ENCODE measurements at regions not wholly inside any gene's neighbourhood (a gene's known extent, or its start where the extent isn't known, plus 50 kb on each side); places are given as distances from the start of the nearest gene placed in this dataset.
"Not testable (repeated sequence)": the region's sequence is repeated elsewhere in the genome, so short reads cannot be mapped to it uniquely, and the experiment has no call there.

DNA sequence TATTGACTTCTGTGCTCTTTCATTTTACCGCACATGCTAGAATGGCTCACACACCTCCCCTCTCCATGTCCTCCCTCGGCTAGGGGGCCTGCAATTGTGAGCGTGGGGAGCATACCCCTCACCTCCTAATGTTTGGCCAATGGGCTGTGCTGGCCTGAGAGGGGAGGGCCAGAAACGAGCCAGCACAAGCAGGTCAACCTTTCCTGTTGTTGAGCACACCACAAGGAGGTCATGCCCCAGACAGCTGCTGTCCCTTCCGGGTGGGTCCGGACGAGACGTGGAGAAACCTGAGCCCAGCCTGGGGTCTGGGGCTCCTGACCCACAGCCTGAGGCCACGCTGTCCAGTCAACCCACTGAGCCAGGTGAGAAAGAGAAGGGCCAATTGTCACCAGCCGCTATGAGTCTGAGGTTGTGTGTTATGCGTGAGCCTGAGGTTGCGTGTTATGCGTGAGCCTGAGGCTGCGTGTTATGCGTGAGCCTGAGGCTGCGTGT lies 77.4 kb downstream of the TTLL2 start:
- TF ChIP-seq, protein P1, sequence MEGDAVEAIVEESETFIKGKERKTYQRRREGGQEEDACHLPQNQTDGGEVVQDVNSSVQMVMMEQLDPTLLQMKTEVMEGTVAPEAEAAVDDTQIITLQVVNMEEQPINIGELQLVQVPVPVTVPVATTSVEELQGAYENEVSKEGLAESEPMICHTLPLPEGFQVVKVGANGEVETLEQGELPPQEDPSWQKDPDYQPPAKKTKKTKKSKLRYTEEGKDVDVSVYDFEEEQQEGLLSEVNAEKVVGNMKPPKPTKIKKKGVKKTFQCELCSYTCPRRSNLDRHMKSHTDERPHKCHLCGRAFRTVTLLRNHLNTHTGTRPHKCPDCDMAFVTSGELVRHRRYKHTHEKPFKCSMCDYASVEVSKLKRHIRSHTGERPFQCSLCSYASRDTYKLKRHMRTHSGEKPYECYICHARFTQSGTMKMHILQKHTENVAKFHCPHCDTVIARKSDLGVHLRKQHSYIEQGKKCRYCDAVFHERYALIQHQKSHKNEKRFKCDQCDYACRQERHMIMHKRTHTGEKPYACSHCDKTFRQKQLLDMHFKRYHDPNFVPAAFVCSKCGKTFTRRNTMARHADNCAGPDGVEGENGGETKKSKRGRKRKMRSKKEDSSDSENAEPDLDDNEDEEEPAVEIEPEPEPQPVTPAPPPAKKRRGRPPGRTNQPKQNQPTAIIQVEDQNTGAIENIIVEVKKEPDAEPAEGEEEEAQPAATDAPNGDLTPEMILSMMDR (IDR thresholded peaks at IDR 0.05): no peak
- H3K27ac ChIP-seq: no peak overlapping the region

DNA sequence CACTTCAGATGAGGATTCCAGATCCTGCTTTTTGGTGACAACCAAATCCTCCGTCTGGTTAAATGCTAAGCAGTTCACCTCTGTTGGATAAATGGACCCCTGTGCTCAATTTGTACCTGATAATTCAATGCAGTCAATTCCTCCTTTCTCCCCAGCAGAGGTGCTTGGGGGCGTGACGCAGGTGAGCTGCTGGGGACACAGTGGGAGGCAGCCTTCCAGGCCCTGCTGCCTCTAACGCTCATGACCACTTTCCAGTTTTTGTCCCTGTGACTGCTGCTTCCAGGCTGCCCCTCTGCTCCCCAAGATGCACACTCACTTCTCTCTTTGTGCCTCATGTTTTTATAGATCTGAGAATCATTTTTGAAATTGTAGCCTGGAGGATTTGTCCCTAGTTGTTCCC lies 78.5 kb downstream of the TTLL2 start:
- TF ChIP-seq, protein P1 (IDR thresholded peaks at IDR 0.05): no peak
- no peak for TF ChIP-seq ZFX (IDR thresholded peaks at IDR 0.05; ENCODE audit: borderline replicate concordance)
- H3K27ac ChIP-seq: no peak overlapping the region

GRCh38 chr6:167404385-167405049 lies 79.6 kb downstream of the TTLL2 start:
- no peak for TF ChIP-seq ZFX (IDR thresholded peaks at IDR 0.05; ENCODE audit: borderline replicate concordance)
- TF ChIP-seq, protein P1 (IDR thresholded peaks at IDR 0.05): no peak
- no peak overlapping the region for H3K27ac ChIP-seq

DNA sequence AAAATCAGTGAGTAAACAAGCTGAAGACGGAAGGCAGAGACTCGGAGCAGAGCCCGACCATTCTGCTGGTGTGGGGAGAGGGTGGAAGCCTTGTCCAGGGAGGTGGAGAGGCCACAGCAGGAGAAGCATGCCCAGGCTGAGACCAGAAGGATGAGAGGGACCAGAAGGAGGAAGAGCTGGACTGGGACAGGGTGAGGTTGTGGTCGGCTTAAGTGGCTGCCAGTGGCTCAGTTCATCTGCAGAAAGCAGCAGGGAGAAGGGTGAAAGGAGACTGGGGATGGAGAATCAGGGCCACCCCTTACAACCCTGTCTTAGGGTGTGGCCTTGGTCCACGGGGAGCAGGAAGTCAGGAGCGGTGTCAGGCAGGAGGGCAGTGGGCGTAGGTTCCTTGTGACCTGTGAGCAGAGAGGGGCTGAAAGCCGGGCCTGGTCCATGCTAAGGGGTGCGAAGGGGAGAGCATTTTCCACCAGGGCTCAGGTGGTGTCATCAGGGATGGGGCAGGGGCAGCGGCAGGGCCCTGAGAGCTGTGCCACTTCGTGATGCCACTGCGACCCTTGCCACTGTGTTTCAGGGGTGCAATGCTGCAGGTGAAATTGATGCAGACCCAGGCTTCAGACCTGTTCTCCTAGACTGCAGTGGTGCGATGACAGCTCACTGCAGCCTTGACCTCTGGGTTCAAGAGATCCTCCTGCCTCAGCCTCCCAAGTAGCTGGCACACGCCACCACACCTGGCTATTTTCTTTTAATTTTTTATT lies 81.1 kb downstream of the TTLL2 start:
- H3K27ac ChIP-seq: no peak overlapping the region
- TF ChIP-seq, protein P1 (IDR thresholded peaks at IDR 0.05): no peak
- TF ChIP-seq ZFX (IDR thresholded peaks at IDR 0.05; ENCODE audit: borderline replicate concordance): no peak

DNA sequence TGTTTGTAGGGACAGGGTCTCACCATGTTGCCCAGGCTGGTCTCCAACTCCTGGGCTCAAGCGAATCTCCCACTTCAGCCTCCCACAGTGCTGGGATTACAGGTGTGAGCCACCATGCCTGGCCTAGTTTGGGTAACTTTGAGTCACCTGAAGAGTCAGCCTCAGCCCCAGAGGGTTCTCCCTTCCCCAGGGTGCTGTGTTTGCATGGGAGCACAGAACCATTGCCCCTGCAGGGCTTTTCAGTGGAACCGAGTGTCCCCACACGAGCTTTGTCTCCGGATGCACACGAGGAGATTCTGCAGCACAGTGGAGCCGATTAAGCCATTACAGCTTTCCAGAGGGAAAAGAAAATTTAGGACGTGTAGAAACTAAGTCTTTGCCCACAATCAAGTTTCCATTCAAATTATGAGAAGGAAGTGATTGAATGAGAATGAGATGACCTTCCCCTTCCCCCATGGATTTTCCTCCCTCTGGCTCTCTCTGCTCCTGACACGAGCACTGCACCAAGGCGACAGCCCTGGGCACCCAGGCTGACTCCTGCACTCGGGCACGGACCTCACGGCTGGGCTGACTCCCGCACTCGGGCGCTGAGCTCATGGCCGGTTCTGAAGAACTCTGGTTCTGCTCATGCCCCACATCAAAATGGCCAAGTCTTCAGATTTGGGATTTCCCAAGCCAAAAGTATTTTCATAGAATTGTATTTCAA lies 81.8 kb downstream of the TTLL2 start:
- not testable (repeated sequence) for H3K27ac ChIP-seq

- TF ChIP-seq, protein P1 (IDR thresholded peaks at IDR 0.05): no peak
- no peak for TF ChIP-seq ZFX (IDR thresholded peaks at IDR 0.05; ENCODE audit: borderline replicate concordance)
- no peak overlapping the region for H3K27ac ChIP-seq
These were observed 82.6 kb downstream of the TTLL2 start for GRCh38 chr6:167407239-167408064.

DNA sequence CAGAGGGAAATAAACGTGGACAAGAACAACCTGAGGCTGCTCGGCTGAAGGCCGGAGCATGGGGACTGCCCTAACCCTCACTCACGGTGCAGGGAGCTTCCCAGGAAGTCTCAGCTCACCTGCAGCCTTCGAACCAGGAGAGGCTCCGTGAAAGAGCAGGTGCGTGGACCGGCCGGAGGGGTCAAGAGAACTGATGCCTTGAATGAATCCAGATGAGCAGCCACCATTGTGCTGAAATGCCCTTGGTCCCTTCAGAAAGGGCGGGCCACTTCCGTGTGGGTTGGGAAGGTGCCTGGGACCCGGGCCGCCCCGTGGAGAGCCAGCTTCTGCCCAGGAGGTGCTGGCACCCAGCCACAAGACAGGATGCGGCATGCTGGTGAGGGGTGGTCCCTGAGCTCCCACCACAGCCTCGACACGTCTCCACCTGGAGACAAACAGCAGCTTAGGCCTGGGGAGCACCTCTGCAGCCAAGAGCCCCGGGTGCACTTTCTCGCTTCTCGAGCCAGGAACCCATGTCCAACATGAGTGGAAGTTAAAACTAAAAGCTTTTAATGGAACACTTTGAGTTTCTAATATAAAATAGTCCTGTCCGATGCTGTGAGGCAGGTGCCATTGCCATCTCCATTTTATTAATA lies 83.5 kb downstream of the TTLL2 start:
- TF ChIP-seq, protein P1 (IDR thresholded peaks at IDR 0.05): no peak
- TF ChIP-seq ZFX (IDR thresholded peaks at IDR 0.05; ENCODE audit: borderline replicate concordance): no peak
- no peak overlapping the region for H3K27ac ChIP-seq
